HFF-Myc (cell line): ENCODE measurements at regions not wholly inside any gene's neighbourhood (a gene's known extent, or its start where the extent isn't known, plus 50 kb on each side); places are given as distances from the start of the nearest gene placed in this dataset.

ENCODE experiments used
- DNase-seq: peaks from one replicate; pipeline ENCODE4 v3.0.0-alpha.2; 2011; ENCODE audit warnings: low read depth; ENCODE audit errors: extremely low read depth
- H3K4me3 ChIP-seq: replicated peaks from 2 replicates; pipeline ENCODE4 v1.5.1; 2011; ENCODE audit warnings: low read depth, mild to moderate bottlenecking, control low read depth, low read length
- CTCF ChIP-seq: IDR thresholded peaks from 2 replicates; pipeline ENCODE4 v1.5.1; 2012; ENCODE audit warnings: mild to moderate bottlenecking, low read depth, low read length, control low read depth; ENCODE audit errors: missing control alignments

- no peak for DNase-seq
- TF ChIP-seq CTCF, result no peak
- H3K4me3 ChIP-seq, result no peak overlapping the region
Measured at GRCh38 chr11:91230647-91231046, 994.0 kb upstream of the FAT3 start.

- H3K4me3 ChIP-seq, result no peak overlapping the region
- no peak for TF ChIP-seq CTCF
- DNase-seq, result no peak
Measured at GRCh38 chr11:91222830-91223229, 1000.0 kb upstream of the CHORDC1 start.

- no peak for DNase-seq
- H3K4me3 ChIP-seq, result no peak overlapping the region
- no peak for TF ChIP-seq CTCF
Measured at GRCh38 chr11:91220476-91221202, 997.8 kb upstream of the CHORDC1 start.

GRCh38 chr11:91219535-91219934 lies 996.7 kb upstream of the CHORDC1 start:
- TF ChIP-seq CTCF, result no peak
- no peak for DNase-seq
- no peak overlapping the region for H3K4me3 ChIP-seq

GRCh38 chr11:91209751-91210150 lies 986.9 kb upstream of the CHORDC1 start:
- no peak overlapping the region for H3K4me3 ChIP-seq
- DNase-seq, result no peak
- TF ChIP-seq CTCF, result no peak

- no peak for DNase-seq
- H3K4me3 ChIP-seq, result no peak overlapping the region
- TF ChIP-seq CTCF, result no peak
Measured at GRCh38 chr11:91209306-91209705, 986.5 kb upstream of the CHORDC1 start.

GRCh38 chr11:91199866-91200265 lies 977.0 kb upstream of the CHORDC1 start:
- DNase-seq, result no peak
- no peak for TF ChIP-seq CTCF
- H3K4me3 ChIP-seq, result no peak overlapping the region
